Cardiac fibroblast (primary cell): ENCODE measurements at regions not wholly inside any gene's neighbourhood (a gene's known extent, or its start where the extent isn't known, plus 50 kb on each side); places are given as distances from the start of the nearest gene placed in this dataset.

Experiments
- DNase-seq, 2 donors: peaks; one replicate each; pipeline versions ENCODE4 v3.0.0 to v3.0.0-alpha.2; 2010; ENCODE audit warnings: low read depth in 2 of 2
- H3K4me3 ChIP-seq, 2 donors: replicated peaks in 1 of 2; 1 replicate in 1 of 2; 2 replicates in 1 of 2; pipeline ENCODE4 v1.5.1; 2011; ENCODE audit warnings: low read depth in 2 of 2, low read length in 2 of 2, mild to moderate bottlenecking in 2 of 2, moderate library complexity in 1 of 2
- TF ChIP-seq, protein P1 (sequence below): IDR thresholded peaks from one replicate; pipeline ENCODE4 v1.5.1; 2011; ENCODE audit warnings: low read depth, mild to moderate bottlenecking, low read length, inconsistent platforms

DNA sequence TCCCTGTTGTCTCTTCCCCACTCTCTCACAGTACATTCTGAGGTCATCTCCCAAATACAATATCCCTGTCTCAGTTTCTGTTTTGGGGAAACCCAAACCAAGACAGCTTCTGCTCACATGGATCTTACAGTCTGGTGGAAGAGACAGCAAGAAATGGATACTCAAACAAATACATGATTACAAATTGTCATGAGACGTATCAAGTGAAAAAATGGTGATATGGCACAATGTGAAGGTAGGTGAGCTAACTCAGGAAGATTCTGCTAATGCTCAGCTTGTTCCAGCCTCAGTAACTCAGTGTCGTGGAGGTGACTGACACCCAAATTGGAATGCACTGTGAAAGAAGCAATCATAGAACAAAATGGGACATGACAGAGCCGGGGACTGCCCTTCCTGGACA lies 68.3 kb downstream of the CHST1 start:
- H3K4me3 ChIP-seq = no peak overlapping the region
- DNase-seq = no peak

DNA sequence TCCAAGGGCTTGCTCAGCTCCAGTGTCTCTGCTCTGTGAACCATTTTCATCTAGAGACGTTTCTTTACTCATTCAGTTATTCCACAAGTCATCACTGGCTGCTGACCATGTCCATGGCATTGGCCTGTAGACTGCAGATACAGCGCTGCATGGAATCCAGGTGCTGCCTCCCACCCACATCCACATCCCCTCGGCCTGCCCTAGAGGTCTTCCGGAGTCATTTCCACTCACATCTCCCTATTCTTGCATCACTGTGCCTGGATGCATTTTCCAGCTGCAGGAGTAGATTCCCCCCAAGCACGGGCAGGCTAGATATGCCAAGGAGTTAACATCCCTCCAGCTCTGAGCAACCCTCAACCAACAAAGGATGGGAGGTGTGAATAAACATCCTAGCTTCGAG lies 68.9 kb downstream of the CHST1 start:
- no peak overlapping the region for H3K4me3 ChIP-seq
- TF ChIP-seq, protein P1, sequence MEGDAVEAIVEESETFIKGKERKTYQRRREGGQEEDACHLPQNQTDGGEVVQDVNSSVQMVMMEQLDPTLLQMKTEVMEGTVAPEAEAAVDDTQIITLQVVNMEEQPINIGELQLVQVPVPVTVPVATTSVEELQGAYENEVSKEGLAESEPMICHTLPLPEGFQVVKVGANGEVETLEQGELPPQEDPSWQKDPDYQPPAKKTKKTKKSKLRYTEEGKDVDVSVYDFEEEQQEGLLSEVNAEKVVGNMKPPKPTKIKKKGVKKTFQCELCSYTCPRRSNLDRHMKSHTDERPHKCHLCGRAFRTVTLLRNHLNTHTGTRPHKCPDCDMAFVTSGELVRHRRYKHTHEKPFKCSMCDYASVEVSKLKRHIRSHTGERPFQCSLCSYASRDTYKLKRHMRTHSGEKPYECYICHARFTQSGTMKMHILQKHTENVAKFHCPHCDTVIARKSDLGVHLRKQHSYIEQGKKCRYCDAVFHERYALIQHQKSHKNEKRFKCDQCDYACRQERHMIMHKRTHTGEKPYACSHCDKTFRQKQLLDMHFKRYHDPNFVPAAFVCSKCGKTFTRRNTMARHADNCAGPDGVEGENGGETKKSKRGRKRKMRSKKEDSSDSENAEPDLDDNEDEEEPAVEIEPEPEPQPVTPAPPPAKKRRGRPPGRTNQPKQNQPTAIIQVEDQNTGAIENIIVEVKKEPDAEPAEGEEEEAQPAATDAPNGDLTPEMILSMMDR = no peak

More for the DNA sequence above, 68.3 kb downstream of the CHST1 start:
- TF ChIP-seq, protein P1 = no peak

DNA sequence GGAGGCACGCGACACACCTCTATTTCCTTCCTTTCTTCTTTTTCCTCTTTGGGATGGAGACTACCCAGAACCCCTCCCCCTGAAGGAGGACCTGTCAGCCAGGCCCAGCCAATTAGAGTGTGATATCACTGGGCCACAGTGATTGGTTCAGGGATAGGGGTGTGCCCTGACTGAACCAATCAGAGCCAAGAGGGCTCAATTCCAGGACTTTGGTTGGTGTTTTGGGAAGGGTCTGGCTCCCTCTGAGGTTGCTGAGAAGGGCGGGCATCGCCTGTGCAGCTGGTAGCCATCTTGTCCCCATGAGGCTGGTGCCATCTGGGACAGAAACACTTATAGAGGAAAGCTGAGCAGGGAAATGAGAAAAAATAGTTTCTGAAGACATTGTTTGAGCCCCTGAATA lies 71.4 kb downstream of the CHST1 start:
- no peak overlapping the region for H3K4me3 ChIP-seq
- DNase-seq = no peak
- TF ChIP-seq, protein P1 = no peak

More for the DNA sequence above, 68.9 kb downstream of the CHST1 start:
- no peak for DNase-seq

DNA sequence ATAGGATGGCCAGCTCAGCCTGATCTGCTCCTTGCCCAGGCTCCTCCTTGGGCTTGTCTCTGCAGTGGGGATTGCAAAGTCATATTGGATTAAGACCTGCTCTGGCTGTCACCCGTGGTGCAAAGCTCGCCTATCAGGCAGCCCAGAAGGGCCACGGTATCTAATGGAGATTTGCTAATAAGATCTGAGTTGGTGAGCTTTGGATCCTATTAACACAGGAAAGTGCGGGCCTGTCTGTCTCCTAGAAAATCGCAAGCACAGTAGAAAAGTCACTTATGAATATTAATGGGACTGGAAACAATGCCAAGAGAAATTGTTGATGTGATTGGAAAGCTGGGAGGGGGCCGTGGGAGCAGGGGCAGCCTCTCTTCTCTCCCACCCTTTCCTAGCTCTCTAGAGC lies 72.8 kb downstream of the CHST1 start:
- no peak for DNase-seq
- TF ChIP-seq, protein P1 = no peak
- H3K4me3 ChIP-seq = no peak overlapping the region

DNA sequence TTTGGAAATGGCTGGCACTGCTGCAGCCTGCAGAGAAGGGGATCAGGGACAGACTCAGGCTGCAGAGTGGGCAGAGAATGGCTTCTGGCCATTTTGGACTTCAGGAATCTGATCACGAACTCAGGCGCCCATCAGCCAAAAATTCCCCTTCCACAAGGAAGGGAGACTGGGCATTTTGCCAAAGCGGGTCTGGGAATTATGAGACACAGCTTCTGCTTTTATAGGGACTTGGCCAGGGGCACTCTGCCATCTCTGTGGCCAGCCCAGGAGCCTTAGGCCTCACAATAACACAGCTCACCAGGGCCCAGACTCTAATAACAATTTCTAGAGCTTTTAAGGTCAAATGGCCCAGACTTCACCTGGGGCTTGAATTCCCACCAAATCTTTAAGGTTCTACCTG lies 74.7 kb downstream of the CHST1 start:
- DNase-seq = peak in 1 of 2 donors; percentile 59
- H3K4me3 ChIP-seq = no peak overlapping the region
- TF ChIP-seq, protein P1 = no peak

DNA sequence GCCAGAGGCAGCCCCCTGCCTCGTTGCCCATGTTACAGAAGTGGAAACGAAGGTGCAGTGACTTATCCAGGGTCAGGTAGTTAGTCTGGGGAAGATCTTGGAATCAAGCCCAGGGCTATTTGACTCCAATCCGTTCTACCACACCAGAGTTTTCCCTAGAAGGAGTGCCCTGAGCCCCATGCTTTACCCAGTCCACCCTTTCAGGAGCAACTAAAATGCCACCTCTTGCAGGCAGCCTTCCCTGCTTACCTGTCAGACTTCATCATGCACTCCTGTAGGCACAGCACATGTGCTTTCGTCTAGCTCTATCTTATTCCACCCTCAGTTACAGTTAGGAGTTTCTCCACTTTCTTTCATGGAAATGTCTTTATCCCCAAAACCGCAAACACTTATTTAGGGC lies 80.2 kb downstream of the CHST1 start:
- DNase-seq = no peak
- no peak overlapping the region for H3K4me3 ChIP-seq
- TF ChIP-seq, protein P1 = no peak

DNA sequence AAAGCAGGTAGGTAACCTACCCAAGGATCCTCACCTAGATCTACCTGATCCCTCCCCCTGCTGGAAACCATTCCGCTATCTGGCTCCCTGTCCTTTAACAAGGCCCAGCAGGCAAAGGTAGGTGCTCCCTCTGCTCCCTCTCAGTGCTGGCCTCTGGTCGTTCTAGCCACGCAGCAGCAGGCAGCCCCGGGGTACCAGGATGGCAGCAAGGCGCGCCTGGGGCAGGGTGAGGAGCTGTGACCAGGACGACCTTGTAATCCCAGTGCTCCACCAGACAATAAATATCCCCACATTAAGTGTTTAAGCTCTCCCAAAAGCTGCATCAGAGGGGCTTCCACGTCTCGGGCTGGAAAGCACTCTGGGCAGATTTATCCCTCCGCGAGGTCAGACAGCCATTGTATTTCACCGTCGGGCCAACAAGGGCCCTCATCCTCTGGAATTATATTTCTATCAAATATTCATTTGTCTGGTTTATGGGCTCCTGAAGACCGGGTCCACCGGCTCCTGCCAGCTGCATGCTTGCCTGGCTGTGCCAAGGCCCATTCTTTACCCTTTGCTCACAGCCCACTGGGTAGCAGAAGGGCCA lies 81.3 kb downstream of the CHST1 start:
- TF ChIP-seq, protein P1 = no peak
- DNase-seq = no peak
- H3K4me3 ChIP-seq = no peak overlapping the region
